SK-N-SH treated with all-trans-retinoic acid at 6 μM for 48 hours (cell line): ENCODE measurements at regions not wholly inside any gene's neighbourhood (a gene's known extent, or its start where the extent isn't known, plus 50 kb on each side); places are given as distances from the start of the nearest gene placed in this dataset.

Source experiments
- ATAC-seq: fragments of 200-7000 bp; cut with Tn5 transposase; 3 replicates; pipeline ENCODE4 v1.9.1; 2020; ENCODE audit warnings: mild to moderate bottlenecking, moderate library complexity
- ARNTL ChIP-seq: fragments of 450-650 bp; formaldehyde crosslinking; IDR thresholded peaks from 2 replicates; pipeline ENCODE4 v1.5.0; 2020; ENCODE audit warnings: low read depth, mild to moderate bottlenecking, moderate library complexity, borderline replicate concordance
- BACH2 ChIP-seq: fragments of 250-450 bp; sonication (Bioruptor Pico); IDR thresholded peaks from 2 replicates; pipeline ENCODE4 v1.9.0; 2021; ENCODE audit warnings: mild to moderate bottlenecking, borderline replicate concordance
- CREB5 ChIP-seq: fragments of 250-450 bp; sonication (Bioruptor Pico); IDR thresholded peaks from 2 replicates; pipeline ENCODE4 v1.5.1; 2020; ENCODE audit warnings: low read depth, mild to moderate bottlenecking, moderate library complexity
- CSDC2 ChIP-seq: fragments of 250-450 bp; sonication (Bioruptor Pico); IDR thresholded peaks from 2 replicates; pipeline ENCODE4 v1.5.0; 2020; ENCODE audit warnings: mild to moderate bottlenecking, moderate library complexity
- CSRNP3 ChIP-seq: fragments of 250-450 bp; sonication (Bioruptor Pico); IDR thresholded peaks from 2 replicates; pipeline ENCODE4 v1.5.1; 2021; ENCODE audit warnings: mild to moderate bottlenecking, moderate library complexity
- ESRRG ChIP-seq: fragments of 250-450 bp; sonication (Bioruptor Pico); IDR thresholded peaks from 2 replicates; pipeline ENCODE4 v1.6.1; 2021; ENCODE audit warnings: mild to moderate bottlenecking
- GLIS3 ChIP-seq: fragments of 250-450 bp; sonication (Bioruptor Pico); IDR thresholded peaks from 2 replicates; pipeline ENCODE4 v1.5.0; 2020; ENCODE audit warnings: mild to moderate bottlenecking, moderate library complexity
- ISL1 ChIP-seq: fragments of 250-450 bp; sonication (Bioruptor Pico); IDR thresholded peaks from 2 replicates; pipeline ENCODE4 v2.1.2; 2022; ENCODE audit warnings: mild to moderate bottlenecking, moderate library complexity
- OSR1 ChIP-seq: fragments of 250-450 bp; sonication (Bioruptor Pico); IDR thresholded peaks from 2 replicates; pipeline ENCODE4 v1.8.0; 2022; ENCODE audit warnings: moderate library complexity, mild to moderate bottlenecking, inconsistent platforms
- PATZ1 ChIP-seq: fragments of 250-450 bp; sonication (Bioruptor Pico); IDR thresholded peaks from 2 replicates; pipeline ENCODE4 v1.8.0; 2020; ENCODE audit warnings: mild to moderate bottlenecking, moderate library complexity, borderline replicate concordance
- POU6F1 ChIP-seq: fragments of 250-450 bp; sonication (Bioruptor Pico); IDR thresholded peaks from 2 replicates; pipeline ENCODE4 v1.8.0; 2021; ENCODE audit warnings: low read depth, mild to moderate bottlenecking, moderate library complexity, borderline replicate concordance
- PPARA ChIP-seq: fragments of 250-450 bp; sonication (Bioruptor Pico); IDR thresholded peaks from 2 replicates; pipeline ENCODE4 v1.5.0; 2020; ENCODE audit warnings: mild to moderate bottlenecking, borderline replicate concordance
- RARB ChIP-seq: fragments of 250-450 bp; sonication (Bioruptor Pico); IDR thresholded peaks from 2 replicates; pipeline ENCODE4 v1.8.0; 2021; ENCODE audit warnings: mild to moderate bottlenecking, moderate library complexity
- SNAI2 ChIP-seq: fragments of 250-450 bp; sonication (Bioruptor Pico); IDR thresholded peaks from 2 replicates; pipeline ENCODE4 v1.5.0; 2020; ENCODE audit warnings: mild to moderate bottlenecking, moderate library complexity
- TCF4 ChIP-seq: fragments of 250-450 bp; sonication (Bioruptor Pico); IDR thresholded peaks from 2 replicates; pipeline ENCODE4 v1.8.0; 2021; ENCODE audit warnings: mild to moderate bottlenecking, moderate library complexity, borderline replicate concordance
- TOX ChIP-seq: fragments of 250-450 bp; sonication (Bioruptor Pico); IDR thresholded peaks from 2 replicates; pipeline ENCODE4 v1.8.0; 2021; ENCODE audit warnings: mild to moderate bottlenecking, moderate library complexity, borderline replicate concordance
- ZC3H10 ChIP-seq: fragments of 250-450 bp; sonication (Bioruptor Pico); IDR thresholded peaks from 2 replicates; pipeline ENCODE4 v1.5.1; 2021; ENCODE audit warnings: mild to moderate bottlenecking, moderate library complexity
- ZFP3 ChIP-seq: fragments of 250-450 bp; sonication (Bioruptor Pico); IDR thresholded peaks from 2 replicates; pipeline ENCODE4 v1.5.0; 2020; ENCODE audit warnings: mild to moderate bottlenecking, moderate library complexity
- ZFP30 ChIP-seq: fragments of 450-650 bp; formaldehyde crosslinking; IDR thresholded peaks from 2 replicates; pipeline ENCODE4 v1.5.0; 2022; ENCODE audit warnings: mild to moderate bottlenecking, moderate library complexity
- ZNF565 ChIP-seq: fragments of 450-650 bp; formaldehyde crosslinking; conservative IDR thresholded peaks from 2 replicates; pipeline ENCODE4 v1.5.0; 2020; ENCODE audit warnings: low read depth, mild to moderate bottlenecking, moderate library complexity
- ZNF70 ChIP-seq: fragments of 450-650 bp; formaldehyde crosslinking; IDR thresholded peaks from 2 replicates; pipeline ENCODE4 v1.5.0; 2020; ENCODE audit warnings: mild to moderate bottlenecking, moderate library complexity
- ZNF8 ChIP-seq: fragments of 450-650 bp; formaldehyde crosslinking; IDR thresholded peaks from 2 replicates; pipeline ENCODE4 v1.5.0; 2020; ENCODE audit warnings: mild to moderate bottlenecking, moderate library complexity
- TF ChIP-seq, protein P1 (sequence below): fragments of 250-450 bp; sonication (Bioruptor Pico); IDR thresholded peaks from 2 replicates; pipeline ENCODE4 v1.5.0; 2020; ENCODE audit warnings: mild to moderate bottlenecking, moderate library complexity

DNA sequence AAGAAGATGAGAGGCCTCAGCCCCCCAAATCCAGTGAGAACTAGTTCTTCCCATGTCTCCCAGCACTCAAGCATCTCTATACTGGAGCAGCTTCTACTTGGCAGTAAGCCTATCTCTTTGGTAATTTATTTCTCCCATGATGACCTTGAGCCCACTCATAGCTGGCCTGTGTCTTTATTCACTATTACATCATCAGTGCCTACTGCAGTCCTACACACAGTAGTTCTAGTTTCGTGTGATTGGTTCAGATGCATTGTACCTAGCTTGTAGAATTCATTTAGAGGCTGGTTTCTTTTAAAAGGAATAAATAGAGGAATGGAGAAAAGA, 255.6 kb upstream of the ZFP64 start (continued):
- TF ChIP-seq POU6F1 (CRISPR knock-in tag) (no peak), OSR1 (CRISPR knock-in tag) (no peak)

GRCh38 chr20:52446421-52447224, 255.0 kb upstream of the ZFP64 start:
- ATAC-seq: no peak
- TF ChIP-seq CSDC2 (CRISPR knock-in tag) (no peak), TCF4 (CRISPR knock-in tag) (no peak), ISL1 (no peak), PPARA (no peak), ZNF565 (no peak), ZC3H10 (CRISPR knock-in tag) (no peak), GLIS3 (CRISPR knock-in tag) (no peak), ESRRG (CRISPR knock-in tag) (no peak), SNAI2 (CRISPR knock-in tag) (no peak), ZNF8 (no peak)
- TF ChIP-seq, all 23 proteins: peak for 0

- no peak for ATAC-seq
- no peak for TF ChIP-seq OSR1 (CRISPR knock-in tag)
- TF ChIP-seq ZC3H10 (CRISPR knock-in tag): no peak
- no peak for TF ChIP-seq ZFP3 (CRISPR knock-in tag)
- TF ChIP-seq ZNF70 (CRISPR knock-in tag): no peak
- TF ChIP-seq PPARA: no peak
- no peak for TF ChIP-seq ZNF8
- no peak for TF ChIP-seq RARB (CRISPR knock-in tag)
- no peak for TF ChIP-seq ZNF565
- TF ChIP-seq BACH2 (CRISPR knock-in tag): no peak
Observed at GRCh38 chr20:52444455-52444854, 252.9 kb upstream of the ZFP64 start.

- no peak for ATAC-seq
- TF ChIP-seq ISL1 (no peak), ZC3H10 (CRISPR knock-in tag) (no peak), SNAI2 (CRISPR knock-in tag) (no peak), ZNF8 (no peak), CREB5 (CRISPR knock-in tag) (no peak), CSRNP3 (CRISPR knock-in tag) (no peak), ZFP30 (no peak), ZFP3 (CRISPR knock-in tag) (no peak), OSR1 (CRISPR knock-in tag) (no peak), POU6F1 (CRISPR knock-in tag) (no peak), RARB (CRISPR knock-in tag) (no peak), GLIS3 (CRISPR knock-in tag) (no peak), CSDC2 (CRISPR knock-in tag) (no peak), ARNTL (CRISPR knock-in tag) (no peak), ZNF565 (no peak), BACH2 (CRISPR knock-in tag) (no peak), TCF4 (CRISPR knock-in tag) (no peak), PATZ1 (no peak), TOX (CRISPR knock-in tag) (no peak)
- TF ChIP-seq, protein P1, sequence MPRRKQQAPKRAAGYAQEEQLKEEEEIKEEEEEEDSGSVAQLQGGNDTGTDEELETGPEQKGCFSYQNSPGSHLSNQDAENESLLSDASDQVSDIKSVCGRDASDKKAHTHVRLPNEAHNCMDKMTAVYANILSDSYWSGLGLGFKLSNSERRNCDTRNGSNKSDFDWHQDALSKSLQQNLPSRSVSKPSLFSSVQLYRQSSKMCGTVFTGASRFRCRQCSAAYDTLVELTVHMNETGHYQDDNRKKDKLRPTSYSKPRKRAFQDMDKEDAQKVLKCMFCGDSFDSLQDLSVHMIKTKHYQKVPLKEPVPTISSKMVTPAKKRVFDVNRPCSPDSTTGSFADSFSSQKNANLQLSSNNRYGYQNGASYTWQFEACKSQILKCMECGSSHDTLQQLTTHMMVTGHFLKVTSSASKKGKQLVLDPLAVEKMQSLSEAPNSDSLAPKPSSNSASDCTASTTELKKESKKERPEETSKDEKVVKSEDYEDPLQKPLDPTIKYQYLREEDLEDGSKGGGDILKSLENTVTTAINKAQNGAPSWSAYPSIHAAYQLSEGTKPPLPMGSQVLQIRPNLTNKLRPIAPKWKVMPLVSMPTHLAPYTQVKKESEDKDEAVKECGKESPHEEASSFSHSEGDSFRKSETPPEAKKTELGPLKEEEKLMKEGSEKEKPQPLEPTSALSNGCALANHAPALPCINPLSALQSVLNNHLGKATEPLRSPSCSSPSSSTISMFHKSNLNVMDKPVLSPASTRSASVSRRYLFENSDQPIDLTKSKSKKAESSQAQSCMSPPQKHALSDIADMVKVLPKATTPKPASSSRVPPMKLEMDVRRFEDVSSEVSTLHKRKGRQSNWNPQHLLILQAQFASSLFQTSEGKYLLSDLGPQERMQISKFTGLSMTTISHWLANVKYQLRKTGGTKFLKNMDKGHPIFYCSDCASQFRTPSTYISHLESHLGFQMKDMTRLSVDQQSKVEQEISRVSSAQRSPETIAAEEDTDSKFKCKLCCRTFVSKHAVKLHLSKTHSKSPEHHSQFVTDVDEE (CRISPR knock-in tag): no peak
Observed at GRCh38 chr20:52443874-52444273, 252.3 kb upstream of the ZFP64 start.
